HEK293 (cell line): ENCODE measurements at regions not wholly inside any gene's neighbourhood (a gene's known extent, or its start where the extent isn't known, plus 50 kb on each side); places are given as distances from the start of the nearest gene placed in this dataset.

ENCODE experiments used
- ATF2 ChIP-seq: fragments of 450-650 bp; formaldehyde crosslinking; IDR thresholded peaks from 2 replicates; pipeline ENCODE4 v1.5.1; 2016; ENCODE audit warnings: missing biosample characterization, missing genetic modification characterization, low read depth
- GFI1B ChIP-seq: fragments of 450-650 bp; formaldehyde crosslinking; IDR thresholded peaks from 2 replicates; pipeline ENCODE4 v1.5.1; 2016; ENCODE audit warnings: missing biosample characterization, missing genetic modification characterization
- GLI4 ChIP-seq: fragments of 450-650 bp; formaldehyde crosslinking; IDR thresholded peaks from 2 replicates; pipeline ENCODE4 v1.5.1; 2016; ENCODE audit warnings: missing biosample characterization, missing genetic modification characterization
- HOXD13 ChIP-seq: sonication (generic); formaldehyde crosslinking; IDR thresholded peaks from 2 replicates; pipeline ENCODE4 v1.8.0; 2022; ENCODE audit warnings: missing genetic modification reagents, borderline replicate concordance
- KLF1 ChIP-seq: fragments of 450-650 bp; formaldehyde crosslinking; IDR thresholded peaks from 2 replicates; pipeline ENCODE4 v1.5.1; 2016; ENCODE audit warnings: missing biosample characterization, missing genetic modification characterization
- MEIS1 ChIP-seq: sonication (generic); formaldehyde crosslinking; IDR thresholded peaks from 2 replicates; pipeline ENCODE4 v1.8.1; 2022; ENCODE audit warnings: missing genetic modification reagents, mild to moderate bottlenecking, borderline replicate concordance
- PRDM6 ChIP-seq: fragments of 450-650 bp; formaldehyde crosslinking; IDR thresholded peaks from 2 replicates; pipeline ENCODE4 v1.5.1; 2017; ENCODE audit warnings: missing biosample characterization, missing genetic modification characterization
- SCRT2 ChIP-seq: fragments of 450-650 bp; formaldehyde crosslinking; IDR thresholded peaks from 2 replicates; pipeline ENCODE4 v1.5.1; 2016; ENCODE audit warnings: missing biosample characterization, missing genetic modification characterization
- ZNF140 ChIP-seq: fragments of 450-650 bp; formaldehyde crosslinking; IDR thresholded peaks from 2 replicates; pipeline ENCODE4 v1.5.1; 2016; ENCODE audit warnings: missing biosample characterization, missing genetic modification characterization
- ZNF148 ChIP-seq: fragments of 450-650 bp; formaldehyde crosslinking; IDR thresholded peaks from 2 replicates; pipeline ENCODE4 v1.5.0; 2017; ENCODE audit warnings: missing biosample characterization, missing genetic modification characterization, borderline replicate concordance
- ZNF184 ChIP-seq: fragments of 450-650 bp; IDR thresholded peaks from 2 replicates; pipeline ENCODE4 v1.5.1; 2018; ENCODE audit warnings: missing biosample characterization, mild to moderate bottlenecking, missing genetic modification characterization
- ZNF24 ChIP-seq: fragments of 450-650 bp; formaldehyde crosslinking; IDR thresholded peaks from 2 replicates; pipeline ENCODE4 v1.5.1; 2016; ENCODE audit warnings: missing biosample characterization, missing genetic modification characterization
- ZNF280D ChIP-seq: fragments of 450-650 bp; formaldehyde crosslinking; IDR thresholded peaks from 2 replicates; pipeline ENCODE4 v1.5.1; 2016; ENCODE audit warnings: missing biosample characterization, missing genetic modification characterization
- ZNF292 ChIP-seq: fragments of 450-650 bp; formaldehyde crosslinking; IDR thresholded peaks from 2 replicates; pipeline ENCODE4 v1.5.1; 2016; ENCODE audit warnings: low read depth, missing biosample characterization, missing genetic modification characterization, borderline replicate concordance
- ZNF311 ChIP-seq: fragments of 450-650 bp; formaldehyde crosslinking; IDR thresholded peaks from 2 replicates; pipeline ENCODE4 v1.5.1; 2017; ENCODE audit warnings: missing biosample characterization, missing genetic modification characterization, borderline replicate concordance
- ZNF518A ChIP-seq: fragments of 450-650 bp; formaldehyde crosslinking; conservative IDR thresholded peaks from 2 replicates; pipeline ENCODE4 v1.5.1; 2016; ENCODE audit warnings: low read depth, missing biosample characterization, missing genetic modification characterization
- ZNF549 ChIP-seq: fragments of 450-650 bp; IDR thresholded peaks from 2 replicates; pipeline ENCODE4 v1.5.1; 2018; ENCODE audit warnings: missing biosample characterization, missing genetic modification characterization, mild to moderate bottlenecking, inconsistent platforms, moderate library complexity
- ZNF623 ChIP-seq: fragments of 450-650 bp; formaldehyde crosslinking; IDR thresholded peaks from 2 replicates; pipeline ENCODE4 v1.5.1; 2016; ENCODE audit warnings: missing biosample characterization, missing genetic modification characterization
- ZNF670 ChIP-seq: fragments of 450-650 bp; formaldehyde crosslinking; IDR thresholded peaks from 2 replicates; pipeline ENCODE4 v1.5.1; 2016; ENCODE audit warnings: missing biosample characterization, missing genetic modification characterization, low read depth
- ZNF677 ChIP-seq: fragments of 450-650 bp; IDR thresholded peaks from 2 replicates; pipeline ENCODE4 v1.5.0; 2018; ENCODE audit warnings: missing biosample characterization, mild to moderate bottlenecking, missing genetic modification characterization, moderate library complexity
- ZNF704 ChIP-seq: fragments of 450-650 bp; formaldehyde crosslinking; IDR thresholded peaks from 2 replicates; pipeline ENCODE4 v1.5.1; 2016; ENCODE audit warnings: missing biosample characterization, missing genetic modification characterization
- ZNF830 ChIP-seq: fragments of 450-650 bp; IDR thresholded peaks from 2 replicates; pipeline ENCODE4 v1.5.0; 2018; ENCODE audit warnings: missing biosample characterization, missing genetic modification characterization, low read depth, mild to moderate bottlenecking, moderate library complexity
- ZSCAN16 ChIP-seq: fragments of 450-650 bp; formaldehyde crosslinking; IDR thresholded peaks from 2 replicates; pipeline ENCODE4 v1.5.1; 2016; ENCODE audit warnings: missing biosample characterization, missing genetic modification characterization

- TF ChIP-seq SCRT2 (tag by site-specific recombination) (0 out of 2 replicates have a peak, but pooled peaks have one; percentile 22), KLF1 (tag by site-specific recombination) (no peak), MEIS1 (no peak), ZNF518A (tag by site-specific recombination) (0 out of 2 replicates have a peak, but pooled peaks have one; percentile 40), ZNF292 (tag by site-specific recombination) (no peak), ZNF677 (no peak), ZNF549 (tag by site-specific recombination) (0 out of 2 replicates have a peak, but pooled peaks have one; percentile 15), ZNF704 (no peak), PRDM6 (peak; percentile 89), ZNF140 (no peak), ATF2 (tag by site-specific recombination) (no peak), GFI1B (0 out of 2 replicates have a peak, but pooled peaks have one; percentile 34), ZNF623 (tag by site-specific recombination) (0 out of 2 replicates have a peak, but pooled peaks have one; percentile 9), ZNF280D (tag by site-specific recombination) (peak; percentile 62; the same call in 1 of the 2 replicates), ZNF184 (tag by site-specific recombination) (peak; percentile 91), ZNF311 (tag by site-specific recombination) (no peak), ZNF830 (tag by site-specific recombination) (no peak), GLI4 (tag by site-specific recombination) (peak; percentile 77; the same call in 1 of the 2 replicates), ZNF148 (no peak), HOXD13 (CRISPR knock-in tag) (no peak), ZSCAN16 (tag by site-specific recombination) (no peak), ZNF24 (tag by site-specific recombination) (peak; percentile 92), ZNF670 (tag by site-specific recombination) (no peak)
Measured at GRCh38 chr6:28589234-28589956, 63.7 kb downstream of the GPX5 start (continued).
